Endothelial cell of umbilical vein (primary cell): ENCODE measurements at regions not wholly inside any gene's neighbourhood (a gene's known extent, or its start where the extent isn't known, plus 50 kb on each side); places are given as distances from the start of the nearest gene placed in this dataset.
"Not testable (repeated sequence)": the region's sequence is repeated elsewhere in the genome, so short reads cannot be mapped to it uniquely, and the experiment has no call there.

ENCODE experiments used
- BruUV-seq: library from RNA; stranded (reverse); fragments of 400-500 nt; replicated peaks from 2 replicates; lab custom pipeline; 2021; lab: Mats Ljungman, UMichigan
- CTCF ChIA-PET: fragments of 300-600, 350-600 bp; sonication (Branson Sonifier 250); formaldehyde crosslinking; loops from one replicate; lab custom pipeline; 2021; ENCODE audit warnings: antibody characterized with exemption, inconsistent platforms; lab: Charles Lee
- POLR2A ChIA-PET: fragments of 300-600, 350-600 bp; sonication (Branson Sonifier 250); formaldehyde crosslinking; loops from one replicate; lab custom pipeline; 2021; ENCODE audit warnings: antibody characterized with exemption, inconsistent platforms; lab: Charles Lee
- DNase-seq: peaks from one replicate; pipeline ENCODE4 v3.0.0-alpha.2; 2011; ENCODE audit warnings: low read depth, low spot score
- FAIRE-seq: peaks from 2 replicates; lab custom pipeline; 2011; peaks lifted over from hg19 to GRCh38; lab: Jason Lieb, UNC
- H2AFZ ChIP-seq: 2 replicates; pipeline ENCODE4 v1.6.0; 2012; ENCODE audit warnings: low read depth, low read length, control low read depth, inconsistent platforms
- H3K27ac ChIP-seq: 2 replicates; pipeline ENCODE4 v1.5.1; 2011; ENCODE audit warnings: low read depth, mild to moderate bottlenecking, control low read depth, low read length, moderate library complexity; ENCODE audit not compliant: insufficient read depth
- H3K27me3 ChIP-seq, 2 experiments: 2 replicates each; pipeline versions ENCODE4 v1.6.0 to v1.6.1; 2011; ENCODE audit warnings: low read length in 2 of 2, mixed read lengths in 1 of 2; ENCODE audit not compliant: control insufficient read depth in 2 of 2, insufficient read depth in 2 of 2
- H3K36me3 ChIP-seq, 2 experiments: 2 replicates in 1 of 2; 3 replicates in 1 of 2; pipeline ENCODE4 v1.5.1; 2011; ENCODE audit warnings: low read length in 2 of 2, mild to moderate bottlenecking in 1 of 2, moderate library complexity in 1 of 2; ENCODE audit not compliant: control insufficient read depth in 2 of 2, insufficient read depth in 2 of 2; ENCODE audit errors: extremely low read depth in 1 of 2
- H3K4me1 ChIP-seq: 3 replicates; pipeline ENCODE4 v1.5.1; 2011; ENCODE audit warnings: mild to moderate bottlenecking, low read length; ENCODE audit not compliant: control insufficient read depth, insufficient read depth; ENCODE audit errors: extremely low read depth
- H3K4me2 ChIP-seq: 2 replicates; pipeline ENCODE4 v1.6.1; 2011; ENCODE audit warnings: low read length, control low read depth, mixed read lengths; ENCODE audit not compliant: insufficient read depth
- H3K4me3 ChIP-seq, 3 experiments: fragments of 200-600 bp in 1 of 3; sonication (generic), shearing (Covaris generic) in 1 of 3; replicated peaks in 1 of 3; 2 replicates each; pipeline ENCODE4 v1.5.1; 2011 to 2016; ENCODE audit warnings: control low read depth in 3 of 3, low read length in 3 of 3, mild to moderate bottlenecking in 2 of 3, inconsistent platforms in 1 of 3, low read depth in 1 of 3, moderate library complexity in 1 of 3; ENCODE audit not compliant: insufficient read depth in 1 of 3
- H3K79me2 ChIP-seq: 2 replicates; pipeline ENCODE4 v1.6.0; 2012; ENCODE audit warnings: low read length, inconsistent platforms; ENCODE audit not compliant: control insufficient read depth, insufficient read depth
- H3K9ac ChIP-seq: replicated peaks from 2 replicates; pipeline ENCODE3; 2011; ENCODE audit warnings: low read length, control low read depth; ENCODE audit not compliant: insufficient read depth; ENCODE audit errors: extremely low read depth
- H3K9me1 ChIP-seq: replicated peaks from 3 replicates; pipeline ENCODE4 v1.6.0; 2011; ENCODE audit warnings: mild to moderate bottlenecking, low read length; ENCODE audit not compliant: control insufficient read depth, insufficient read depth; ENCODE audit errors: extremely low read depth
- H3K9me3 ChIP-seq: replicated peaks from 2 replicates; pipeline ENCODE4 v1.5.1; 2012; ENCODE audit warnings: low read length, inconsistent platforms; ENCODE audit not compliant: control insufficient read depth, insufficient read depth
- H4K20me1 ChIP-seq: replicated peaks from 2 replicates; pipeline ENCODE3; 2011; ENCODE audit warnings: mild to moderate bottlenecking, low read length; ENCODE audit not compliant: control insufficient read depth, insufficient read depth; ENCODE audit errors: extremely low read depth
- CTCF ChIP-seq, 2 donors: IDR thresholded peaks; 1 replicate in 1 of 2; 2 replicates in 1 of 2; pipeline ENCODE4 v1.5.1; 2011; ENCODE audit warnings: low read length in 2 of 2, mild to moderate bottlenecking in 2 of 2, moderate library complexity in 2 of 2, control low read depth in 1 of 2, inconsistent platforms in 1 of 2, low read depth in 1 of 2; ENCODE audit not compliant: insufficient read depth in 1 of 2; ENCODE audit errors: extremely low read depth in 1 of 2
- EZH2 ChIP-seq: IDR thresholded peaks from 2 replicates; pipeline ENCODE4 v1.6.1; 2012; ENCODE audit warnings: borderline replicate concordance, low read depth, mild to moderate bottlenecking, moderate library complexity, low read length, inconsistent platforms; ENCODE audit not compliant: severe bottlenecking
- FOS ChIP-seq: IDR thresholded peaks from 2 replicates; pipeline ENCODE4 v1.6.1; 2011; ENCODE audit warnings: mild to moderate bottlenecking, low read length, moderate library complexity, borderline replicate concordance; ENCODE audit not compliant: insufficient read depth
- GATA2 ChIP-seq: IDR thresholded peaks from 2 replicates; pipeline ENCODE4 v1.7.0; 2011; ENCODE audit warnings: low read depth, mild to moderate bottlenecking, moderate library complexity, mixed read lengths, low read length; ENCODE audit not compliant: insufficient read length, insufficient read depth
- JUN ChIP-seq: IDR thresholded peaks from 2 replicates; pipeline ENCODE4 v1.6.1; 2011; ENCODE audit warnings: borderline replicate concordance, low read depth; ENCODE audit not compliant: insufficient read length, insufficient read depth
- MAX ChIP-seq: IDR thresholded peaks from 2 replicates; pipeline ENCODE4 v1.6.1; 2011; ENCODE audit not compliant: insufficient read depth, insufficient read length
- MYC ChIP-seq: IDR thresholded peaks from one replicate; pipeline ENCODE4 v1.6.1; 2011; ENCODE audit warnings: mild to moderate bottlenecking, low read depth, low read length
- POLR2A ChIP-seq: IDR thresholded peaks from 2 replicates; pipeline ENCODE4 v1.6.1; 2012; ENCODE audit warnings: low read depth, mild to moderate bottlenecking, control low read depth, low read length
- POLR2AphosphoS5 ChIP-seq: IDR thresholded peaks from 2 replicates; pipeline ENCODE4 v1.6.1; 2012; ENCODE audit warnings: low read depth, mild to moderate bottlenecking, control low read depth, low read length, moderate library complexity; ENCODE audit not compliant: insufficient read depth
- dilution Hi-C: fragments of 300-500 bp; cut with MboI; formaldehyde crosslinking; loops from one replicate; pipeline ENCODE4 v1.15.0; 2019; ENCODE audit warnings: low sequenced_read_pairs; ENCODE audit not compliant: extremely low pct_ligation_motif_present
- intact Hi-C: fragments of 100-400 bp; cut with micrococcal nuclease; formaldehyde crosslinking; loops from one replicate; pipeline ENCODE4 v1.10.0; 2022

- H4K20me1 ChIP-seq, H3K4me3 ChIP-seq, H3K27me3 ChIP-seq, POLR2A ChIA-PET, intact Hi-C loops, H3K9me3 ChIP-seq, BruUV-seq, DNase-seq, H2AFZ ChIP-seq, dilution Hi-C loops, H3K4me2 ChIP-seq, H3K9me1 ChIP-seq, H3K79me2 ChIP-seq, H3K36me3 ChIP-seq, FAIRE-seq, H3K27ac ChIP-seq, H3K4me1 ChIP-seq, H3K9ac ChIP-seq: not testable (repeated sequence)
- CTCF ChIA-PET, result interaction anchor here (3.1 kb wide), 1 partner anchor 17 kb away, joined by 14 read pairs; no protein-coding TSS in a partner anchor
Observed at GRCh38 chr1:91182807-91183206, 161.0 kb upstream of the ZNF644 start.

- CTCF ChIA-PET, result interaction anchor here (1.3 to 4.5 kb wide), 2 partner anchors 11 to 102 kb away, joined by 4 to 58 read pairs; no protein-coding TSS in a partner anchor
Observed at GRCh38 chr1:91176250-91176649, 154.4 kb upstream of the ZNF644 start.

More at GRCh38 chr1:91176250-91176649, 154.4 kb upstream of the ZNF644 start:
- no peak overlapping the region for H3K4me3 ChIP-seq
- H3K9me1 ChIP-seq, result no peaks in the 10 kb centered on the region
- BruUV-seq, result no TSS peak
- intact Hi-C loops, result no loop called here
- POLR2A ChIA-PET, result no interaction called here
- FAIRE-seq (no peak), DNase-seq (no peak)
- no peaks in the 10 kb centered on the region for H3K4me1 ChIP-seq
- dilution Hi-C loops, result no loop called here
- no peak overlapping the region for H3K9ac ChIP-seq
- no peaks in the 10 kb centered on the region for H4K20me1 ChIP-seq
- H3K36me3 ChIP-seq, result no peaks in the 10 kb centered on the region
- H3K27ac ChIP-seq, result no peak overlapping the region
- no peaks in the 10 kb centered on the region for H3K9me3 ChIP-seq
- H3K4me2 ChIP-seq, result no peak overlapping the region
- no peak overlapping the region for H2AFZ ChIP-seq
- H3K27me3 ChIP-seq, result peaks cover 0 to 2% of the 10 kb centered on the region in 2 experiments
- no peaks in the 10 kb centered on the region for H3K79me2 ChIP-seq
- TF ChIP-seq EZH2 (no peak), POLR2A (no peak), POLR2AphosphoS5 (no peak), MYC (no peak), GATA2 (no peak), MAX (no peak), CTCF (IDR thresholded peaks at IDR 0.05; ENCODE audit: extremely low read depth in 1 of 2, insufficient read depth in 1 of 2, low read depth in 1 of 2, low read length in 2 of 2) (no peak), FOS (no peak), JUN (no peak)
